ENCODE measurements at regions not wholly inside any gene's neighbourhood (a gene's known extent, or its start where the extent isn't known, plus 50 kb on each side); places are given as distances from the start of the nearest gene placed in this dataset.

- no peaks in the 10 kb centered on the region for H3K27me3 ChIP-seq (ENCODE audit: control insufficient read depth, insufficient read depth, low read length)
- no peaks in the 10 kb centered on the region for H3K4me1 ChIP-seq (ENCODE audit: control insufficient read depth, insufficient read depth, low read length)
- no peak overlapping the region for H4K91ac ChIP-seq (ENCODE audit: insufficient read depth, low read depth, low read length)
- no peak overlapping the region for H3K14ac ChIP-seq (replicated peaks; ENCODE audit: low read depth, low read length)
- no peak overlapping the region for H2BK120ac ChIP-seq (ENCODE audit: low read depth, low read length)
- H2BK5ac ChIP-seq (ENCODE audit: low read depth, low read length, poor library complexity, severe bottlenecking): no peak overlapping the region
- ChIA-PET CTCF (no interaction called here), POLR2A (ENCODE audit: unreplicated experiment) (no interaction called here)
- H4K5ac ChIP-seq (ENCODE audit: low read depth, low read length): no peak overlapping the region
- dilution Hi-C loops (cut with HindIII; ENCODE audit: low sequenced_read_pairs, unreplicated experiment): no loop called here
- no peak overlapping the region for H3K56ac ChIP-seq (ENCODE audit: extremely low read depth, insufficient read depth, low read length)
- TF ChIP-seq MXI1 (IDR thresholded peaks at IDR 0.05; ENCODE audit: borderline replicate concordance, low read depth, low read length): no peak
- TF ChIP-seq NFE2L2 (IDR thresholded peaks at IDR 0.05; ENCODE audit: low read depth, low read length): no peak
- TF ChIP-seq MAZ (IDR thresholded peaks at IDR 0.05; ENCODE audit: borderline replicate concordance, low read depth, low read length): no peak
- no peak for TF ChIP-seq CEBPB (IDR thresholded peaks at IDR 0.05; ENCODE audit: low read depth, low read length)
- no peak for TF ChIP-seq FOS (IDR thresholded peaks at IDR 0.05; ENCODE audit: low read depth, low read length)
- TF ChIP-seq SMC3 (IDR thresholded peaks at IDR 0.05; ENCODE audit: low read depth, low read length): no peak
- TF ChIP-seq, protein P1, sequence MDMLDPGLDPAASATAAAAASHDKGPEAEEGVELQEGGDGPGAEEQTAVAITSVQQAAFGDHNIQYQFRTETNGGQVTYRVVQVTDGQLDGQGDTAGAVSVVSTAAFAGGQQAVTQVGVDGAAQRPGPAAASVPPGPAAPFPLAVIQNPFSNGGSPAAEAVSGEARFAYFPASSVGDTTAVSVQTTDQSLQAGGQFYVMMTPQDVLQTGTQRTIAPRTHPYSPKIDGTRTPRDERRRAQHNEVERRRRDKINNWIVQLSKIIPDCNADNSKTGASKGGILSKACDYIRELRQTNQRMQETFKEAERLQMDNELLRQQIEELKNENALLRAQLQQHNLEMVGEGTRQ (IDR thresholded peaks at IDR 0.05; ENCODE audit: low read depth, low read length): no peak
- H3K18ac ChIP-seq (ENCODE audit: low read depth, low read length): no peak overlapping the region
- no peak for ATAC-seq (ENCODE audit: low read depth)
- H2BK20ac ChIP-seq (ENCODE audit: low read depth, low read length): no peak overlapping the region
- H2BK15ac ChIP-seq (ENCODE audit: low read depth, low read length): no peak overlapping the region
- no peak overlapping the region for H4K8ac ChIP-seq (ENCODE audit: low read depth in 2 of 2, low read length in 2 of 2)
- no peak overlapping the region for H2AK9ac ChIP-seq (replicated peaks; ENCODE audit: low read depth, low read length, poor library complexity)
- no peak overlapping the region for H3K23ac ChIP-seq (ENCODE audit: low read depth, low read length)
- no peak for DNase-seq
- H3K9ac ChIP-seq (ENCODE audit: low read depth, low read length): no peak overlapping the region
- H3K9me3 ChIP-seq (ENCODE audit: control insufficient read depth, insufficient read depth, low read length): peaks cover 2% of the 10 kb centered on the region; the same call in 1 of the 2 replicates
- no peaks in the 10 kb centered on the region for H3K79me1 ChIP-seq (ENCODE audit: low read depth in 1 of 2, low read length in 2 of 2)
- H3K4me2 ChIP-seq (ENCODE audit: low read depth, low read length): no peak overlapping the region
- no TSS peak for BruUV-seq (replicated peaks)
- no peak overlapping the region for H3K4ac ChIP-seq (ENCODE audit: low read depth, low read length)
- H3K27ac ChIP-seq (ENCODE audit: insufficient read depth, low read length): no peak overlapping the region
- no peaks in the 10 kb centered on the region for H4K20me1 ChIP-seq (ENCODE audit: insufficient read depth, low read length)
- H3K9me1 ChIP-seq (ENCODE audit: insufficient read depth, low read length): no peaks in the 10 kb centered on the region
- H2AK5ac ChIP-seq (ENCODE audit: low read depth, low read length): no peak overlapping the region
- intact Hi-C loops (cut with micrococcal nuclease): no loop called here
- H2AFZ ChIP-seq (replicated peaks; ENCODE audit: low read length, poor library complexity): no peak overlapping the region
- WGBS, 2 experiments (ENCODE audit: extremely low coverage in 2 of 2, insufficient read length in 1 of 2): no CpG with 5 or more reads among the region's 2 CpGs
- no peaks in the 10 kb centered on the region for H3K36me3 ChIP-seq (ENCODE audit: control insufficient read depth, insufficient read depth, low read length)
- in situ Hi-C loops (cut with MboI; ENCODE audit: low sequenced_read_pairs): no loop called here
- H3K4me3 ChIP-seq (ENCODE audit: insufficient read depth, low read depth, low read length): no peak overlapping the region
Measured at GRCh38 chr6:147990159-147990558, 352.5 kb upstream of the SASH1 start.

Measured in IMR-90 (cell line).